T47D (cell line): ENCODE measurements at regions not wholly inside any gene's neighbourhood (a gene's known extent, or its start where the extent isn't known, plus 50 kb on each side); places are given as distances from the start of the nearest gene placed in this dataset.

Experiments
- DNase-seq, 2 experiments: peaks; one replicate each; pipeline versions ENCODE4 v3.0.0 to v3.0.0-alpha.2; 2011 to 2012; ENCODE audit warnings: low read depth in 1 of 2, low spot score in 1 of 2
- JUND ChIP-seq: IDR thresholded peaks from 2 replicates; pipeline ENCODE4 v1.6.1; 2012; ENCODE audit warnings: low read depth
- in situ Hi-C: cut with HindIII; loops from 2 replicates; pipeline ENCODE4 v1.10.0; 2016; ENCODE audit warnings: low sequenced_read_pairs, low pct_unique_long_range_greater_than_20kb

DNA sequence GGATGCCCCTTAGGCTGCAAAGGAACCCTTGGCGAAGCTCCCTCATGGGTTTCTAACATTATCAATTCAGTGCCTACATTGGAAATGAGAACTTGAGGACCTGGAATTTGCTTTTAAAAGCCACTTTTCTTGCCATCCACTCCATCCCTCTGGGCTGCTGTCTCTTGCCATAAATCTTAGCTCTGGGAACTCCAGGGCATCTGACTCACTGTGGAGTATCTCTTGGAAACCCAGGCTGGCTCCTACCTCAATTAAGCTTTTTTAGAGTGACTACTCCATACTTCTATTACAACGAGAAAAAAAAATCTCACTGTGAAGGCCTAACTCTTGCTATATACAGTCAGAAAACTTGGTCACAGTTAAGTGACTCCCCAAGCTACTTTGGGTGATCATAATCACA, 227.2 kb upstream of the SETBP1 start:
- in situ Hi-C loops: no loop called here
- TF ChIP-seq JUND: no peak
- DNase-seq: no peak

- DNase-seq: no peak
- in situ Hi-C loops: no loop called here
- no peak for TF ChIP-seq JUND
These were observed 221.9 kb upstream of the SETBP1 start for GRCh38 chr18:44458777-44459176.

DNA sequence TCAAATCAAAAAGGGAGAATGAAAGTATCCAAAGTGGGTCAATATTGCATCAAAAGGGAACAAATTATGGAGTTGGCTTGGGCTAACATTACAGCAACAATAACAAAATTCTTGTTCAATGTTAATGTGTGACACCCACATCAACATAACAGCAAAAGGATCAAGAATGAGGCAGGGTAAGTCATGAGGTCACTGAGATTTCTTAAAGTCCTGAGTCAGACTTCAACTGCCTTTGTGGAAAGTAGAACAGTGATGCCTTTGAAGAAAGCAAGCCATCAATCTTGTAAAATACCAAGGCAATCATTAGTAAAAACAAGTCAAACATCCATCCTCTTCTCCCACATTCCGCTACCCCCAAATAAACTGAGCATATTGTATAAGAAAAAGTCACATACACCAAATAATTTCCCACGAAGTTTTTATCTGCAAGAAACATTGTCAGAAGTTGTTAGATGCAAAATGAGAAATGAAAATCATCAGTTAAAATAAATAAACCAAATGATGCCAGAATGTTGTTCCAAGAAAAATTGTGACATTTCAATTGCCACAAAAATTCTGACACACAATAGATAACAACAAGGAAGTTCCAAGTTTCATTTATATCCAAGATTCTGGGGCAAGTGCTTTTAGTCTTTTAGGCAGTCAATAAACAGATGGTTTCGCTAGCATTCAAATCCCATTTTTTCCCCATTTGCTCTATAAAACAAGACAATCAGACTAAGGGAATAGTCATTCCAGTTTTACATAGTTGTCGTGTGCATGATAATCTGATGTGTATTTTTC, 216.1 kb upstream of the SETBP1 start:
- no peak for TF ChIP-seq JUND
- in situ Hi-C loops: no loop called here
- no peak for DNase-seq

- in situ Hi-C loops: no loop called here
- no peak for TF ChIP-seq JUND
- no peak for DNase-seq
These were observed 215.3 kb upstream of the SETBP1 start for GRCh38 chr18:44465381-44465841.

DNA sequence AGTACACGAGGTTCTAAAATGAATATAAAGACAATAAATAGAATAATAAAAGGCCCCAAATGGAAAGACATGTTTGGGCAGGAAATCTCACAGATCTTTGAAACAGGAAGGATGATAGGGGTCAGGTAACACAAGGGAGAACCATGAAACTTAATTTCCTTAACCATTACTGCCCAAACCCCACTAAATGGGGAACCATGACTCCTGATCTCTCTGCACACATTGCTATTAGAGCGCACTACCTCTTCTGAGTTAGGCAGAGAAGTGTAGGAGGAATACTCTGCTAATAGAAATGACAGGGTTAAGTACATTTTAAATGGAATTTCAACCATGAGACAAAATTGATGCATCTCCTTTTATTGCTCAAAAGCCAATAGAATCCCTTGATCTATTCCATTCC, 213.7 kb upstream of the SETBP1 start:
- TF ChIP-seq JUND: no peak
- no peak for DNase-seq
- in situ Hi-C loops: no loop called here

DNA sequence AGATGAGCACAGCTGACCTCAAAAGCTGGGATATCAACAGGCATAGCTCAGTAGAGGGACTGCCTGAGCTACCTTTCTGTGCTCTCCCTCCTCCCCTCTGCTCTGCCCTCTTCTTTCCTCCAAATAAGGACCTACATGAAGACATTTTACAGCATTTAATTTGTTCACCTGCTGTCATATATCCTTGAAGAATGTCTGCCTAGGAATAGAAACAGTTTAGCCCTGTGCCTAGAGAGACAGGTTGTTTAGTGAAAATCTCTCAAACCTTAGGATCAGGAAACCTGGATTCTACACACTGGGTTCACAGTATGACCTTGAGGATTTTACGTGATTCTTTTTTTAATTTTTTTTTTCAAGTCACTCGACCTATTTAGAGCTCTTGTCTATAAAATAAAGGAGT, 213.0 kb upstream of the SETBP1 start:
- TF ChIP-seq JUND: no peak
- in situ Hi-C loops: no loop called here
- no peak for DNase-seq

- peak; percentile 55; the same call in 1 of the 2 replicates for TF ChIP-seq JUND
- DNase-seq: peak in 1 of 2 experiments; percentile 79
- in situ Hi-C loops: no loop called here
These were observed 207.2 kb upstream of the SETBP1 start for GRCh38 chr18:44473394-44474066.

DNA sequence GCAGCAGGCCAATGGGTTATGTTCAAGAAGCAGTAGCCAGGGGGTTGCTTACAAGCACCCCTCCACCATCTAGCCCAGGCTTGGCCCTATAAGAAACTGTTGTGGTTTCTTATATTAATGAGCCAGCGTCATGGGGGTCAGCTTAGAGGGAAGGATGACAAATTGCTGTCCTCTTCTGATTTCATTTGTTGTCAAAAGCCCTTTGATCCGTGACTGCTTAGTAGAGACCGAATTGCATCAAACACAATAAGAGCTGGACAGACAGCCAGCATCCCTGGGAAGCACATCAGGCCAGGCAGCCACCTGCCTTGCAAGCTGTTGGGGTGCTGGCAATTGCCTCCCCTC, 206.6 kb upstream of the SETBP1 start:
- DNase-seq: no peak
- in situ Hi-C loops: no loop called here
- no peak for TF ChIP-seq JUND

GRCh38 chr18:44474591-44474990, 206.1 kb upstream of the SETBP1 start:
- no peak for TF ChIP-seq JUND
- in situ Hi-C loops: no loop called here

DNA sequence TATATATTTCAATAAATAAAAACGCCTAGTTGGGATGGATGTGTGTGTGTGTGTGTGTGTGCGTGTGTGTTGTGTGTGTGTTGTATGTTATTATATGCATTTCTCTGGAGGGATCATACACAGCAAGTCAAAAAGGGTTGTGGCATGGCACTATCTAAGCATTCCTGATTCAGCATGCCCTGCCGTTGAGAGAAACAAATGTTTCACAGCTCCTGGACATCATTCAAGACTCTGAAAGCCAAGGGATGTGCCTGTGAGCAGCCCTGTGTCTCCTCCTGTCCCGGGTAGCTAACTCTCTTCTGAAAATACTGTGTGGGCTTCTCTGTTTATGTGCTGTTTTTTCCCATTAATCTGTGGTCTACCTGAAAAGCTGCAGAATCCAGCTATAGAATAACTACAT, 197.9 kb upstream of the SETBP1 start:
- DNase-seq: no peak
- TF ChIP-seq JUND: no peak
- in situ Hi-C loops: no loop called here

More at GRCh38 chr18:44474591-44474990, 206.1 kb upstream of the SETBP1 start:
- DNase-seq: no peak

DNA sequence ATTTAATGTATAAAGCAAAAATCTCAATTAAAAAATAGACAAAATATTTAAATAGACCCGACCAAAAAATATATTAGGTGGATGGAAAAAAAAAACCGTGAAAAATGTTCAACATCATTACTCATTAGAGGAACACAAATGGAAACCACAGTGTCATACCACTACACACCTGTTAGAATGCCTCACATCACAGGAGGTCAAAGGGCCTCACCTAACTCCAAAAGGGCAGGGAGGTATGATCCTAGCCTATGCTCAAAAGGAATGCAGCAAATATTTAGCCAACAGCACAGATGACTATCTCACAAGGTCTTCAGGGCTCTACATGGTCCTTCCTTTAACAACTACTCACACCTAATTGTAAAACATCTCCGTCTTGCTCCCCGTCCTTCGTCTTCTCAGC, 185.5 kb upstream of the SETBP1 start:
- DNase-seq: no peak
- in situ Hi-C loops: no loop called here
- no peak for TF ChIP-seq JUND

DNA sequence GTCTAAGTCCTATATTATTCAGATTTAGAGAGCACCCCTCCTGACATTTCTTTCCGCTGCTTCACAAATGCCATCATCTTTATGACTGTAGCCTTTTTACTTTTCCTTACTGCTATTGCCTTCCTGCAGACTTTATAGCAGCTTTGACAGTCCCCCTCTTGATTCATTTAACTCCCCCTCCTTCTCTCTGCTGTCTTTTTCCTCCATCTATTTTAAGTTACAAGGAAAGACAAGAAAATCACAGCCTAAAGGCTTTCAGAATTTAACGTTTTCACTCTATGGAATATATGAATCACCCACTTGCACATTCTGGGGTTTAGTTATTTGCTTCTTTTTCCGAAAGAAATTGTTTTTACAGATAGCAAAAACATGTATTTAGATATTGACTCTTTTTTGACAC, 183.4 kb upstream of the SETBP1 start:
- in situ Hi-C loops: no loop called here
- TF ChIP-seq JUND: no peak
- DNase-seq: no peak

- in situ Hi-C loops: no loop called here
- no peak for DNase-seq
- TF ChIP-seq JUND: no peak
These were observed 182.8 kb upstream of the SETBP1 start for GRCh38 chr18:44497757-44498490.
